ENCODE measurements at regions not wholly inside any gene's neighbourhood (a gene's known extent, or its start where the extent isn't known, plus 50 kb on each side); places are given as distances from the start of the nearest gene placed in this dataset.

GRCh38 chr5:1669276-1670155 is 130.1 kb downstream of the MRPL36 start:
- no peak for ATAC-seq (replicated peaks in 6 of 8)
- in situ Hi-C loops (cut with MboI; ENCODE audit: low pct_unique_long_range_greater_than_20kb in 2 of 9, low sequenced_read_pairs in 9 of 9, unreplicated experiment in 9 of 9), result no loop called here
- Histone ChIP-seq H3K4me3 (no peak overlapping the region), H3K27ac (no peak overlapping the region), H3K4me1 (replicated peaks in 1 of 2) (peaks cover 2 to 8% of the 10 kb centered on the region in 2 donors)
- WGBS, 10 experiments, result 0 to 100% (median 75%) methylated on average over 1 to 5 of the region's 10 CpGs; no CpG with 5 or more reads in 3 of the 10 experiments

DNA sequence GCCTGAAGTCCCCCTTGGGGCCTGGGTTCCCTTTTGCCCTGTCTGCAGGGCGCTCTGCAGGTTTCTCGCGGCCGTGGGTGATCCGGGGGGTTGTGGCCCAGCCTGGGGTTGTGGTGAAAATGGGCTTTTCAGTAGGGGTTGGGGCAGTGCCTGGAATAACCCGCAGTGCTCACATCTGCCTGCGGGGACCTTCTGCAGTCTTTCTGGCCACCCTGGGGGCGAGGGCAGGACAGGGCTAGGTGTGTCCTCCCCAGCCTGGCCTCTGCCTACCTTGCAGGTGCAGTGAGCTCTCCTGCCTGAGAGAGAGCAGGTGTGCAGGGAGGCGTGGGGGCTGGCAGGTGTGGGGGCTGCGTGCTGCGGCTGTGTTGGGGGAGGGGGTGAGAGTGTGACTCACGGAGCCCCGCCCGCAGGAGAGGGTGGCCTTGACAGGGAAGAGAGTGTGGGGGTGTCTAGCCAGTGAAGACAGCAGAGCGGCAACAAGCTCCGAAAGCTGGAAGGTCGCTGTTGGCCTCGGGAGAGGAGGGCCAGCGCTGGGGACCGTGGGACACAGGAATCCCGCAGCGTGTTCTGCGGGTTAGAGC is 131.4 kb downstream of the MRPL36 start:
- ATAC-seq (replicated peaks in 6 of 8), result peak in 6 of 8 experiments; percentile 31 to 51 (median 39)
- 60% methylated on average over 1 of the region's 23 CpGs; no CpG with 5 or more reads in 9 of the 10 experiments for WGBS, 10 experiments
- H3K27ac ChIP-seq, result no peak overlapping the region
- H3K4me1 ChIP-seq (replicated peaks in 1 of 2), result peaks cover 2 to 8% of the 10 kb centered on the region in 2 donors
- peak overlapping the region in 2 of 5 donors; percentile 36 to 38 for H3K4me3 ChIP-seq
- in situ Hi-C loops (cut with MboI; ENCODE audit: low pct_unique_long_range_greater_than_20kb in 2 of 9, low sequenced_read_pairs in 9 of 9, unreplicated experiment in 9 of 9), result no loop called here

GRCh38 chr5:1667648-1668140 is 131.9 kb downstream of the MRPL36 start:
- ATAC-seq (replicated peaks in 6 of 8), result peak in 6 of 8 experiments; percentile 13 to 52 (median 40)
- Histone ChIP-seq H3K27ac (no peak overlapping the region), H3K4me3 (peak overlapping the region; percentile 28 to 38 (median 34)), H3K4me1 (replicated peaks in 1 of 2) (peaks cover 2 to 8% of the 10 kb centered on the region in 2 donors)
- WGBS, 10 experiments, result no CpG with 5 or more reads among the region's 38 CpGs
- in situ Hi-C loops (cut with MboI; ENCODE audit: low pct_unique_long_range_greater_than_20kb in 2 of 9, low sequenced_read_pairs in 9 of 9, unreplicated experiment in 9 of 9), result no loop called here

DNA sequence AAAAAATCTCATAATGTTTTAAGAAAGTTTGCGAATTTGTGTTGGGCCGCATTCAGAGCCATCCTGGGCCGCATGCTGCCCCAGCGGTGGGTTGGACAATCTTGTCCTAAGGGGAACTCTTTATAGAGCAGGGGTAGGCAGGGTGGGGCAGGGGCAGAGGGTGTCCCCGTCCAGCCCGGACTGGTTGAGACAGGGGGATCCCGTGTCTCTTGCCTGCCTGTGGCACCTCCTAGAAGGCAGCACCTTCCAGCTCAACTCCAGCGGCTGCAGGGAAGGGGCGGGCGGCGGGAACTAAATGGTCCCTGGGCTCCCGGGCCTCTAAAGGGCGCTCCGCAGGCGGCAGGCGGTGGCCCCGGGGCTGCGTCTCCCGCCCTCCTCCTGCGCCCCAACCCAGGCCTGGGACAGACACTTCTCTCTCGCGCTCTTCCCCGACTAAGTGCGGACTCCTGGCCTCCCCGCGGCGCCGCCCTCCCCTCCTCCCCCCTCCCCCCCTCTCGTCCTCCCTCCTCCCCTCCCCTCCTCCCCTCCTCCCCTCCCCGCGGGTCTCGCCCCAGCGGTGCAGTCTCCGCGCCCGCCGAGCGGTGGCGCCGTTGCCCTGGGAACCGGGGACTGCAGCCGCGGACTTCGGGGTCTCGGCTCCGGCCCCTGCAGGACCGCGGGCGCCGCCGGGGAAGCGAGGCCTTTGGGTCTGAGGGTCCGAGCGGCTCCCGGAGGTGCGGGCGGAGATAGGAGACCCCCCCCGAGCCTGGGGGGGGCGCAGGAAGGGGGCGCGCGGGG is 132.6 kb downstream of the MRPL36 start:
- H3K27ac ChIP-seq, result no peak overlapping the region
- H3K4me1 ChIP-seq (replicated peaks in 1 of 2), result peaks cover 2 to 8% of the 10 kb centered on the region in 2 donors
- in situ Hi-C loops (cut with MboI; ENCODE audit: low pct_unique_long_range_greater_than_20kb in 2 of 9, low sequenced_read_pairs in 9 of 9, unreplicated experiment in 9 of 9), result no loop called here
- H3K4me3 ChIP-seq, result peak overlapping the region; percentile 28 to 38 (median 34)
- peak; percentile 10 to 78 (median 76) for ATAC-seq (replicated peaks in 6 of 8)
- WGBS, 10 experiments, result 14 to 100% (median 89%) methylated on average over 1 to 4 of the region's 62 CpGs; no CpG with 5 or more reads in 4 of the 10 experiments

- in situ Hi-C loops (cut with MboI; ENCODE audit: low pct_unique_long_range_greater_than_20kb in 2 of 9, low sequenced_read_pairs in 9 of 9, unreplicated experiment in 9 of 9), result no loop called here
- no peak overlapping the region for H3K27ac ChIP-seq
- no peak for ATAC-seq (replicated peaks in 6 of 8)
- no peak overlapping the region for H3K4me3 ChIP-seq
- peaks cover 2 to 8% of the 10 kb centered on the region in 2 donors for H3K4me1 ChIP-seq (replicated peaks in 1 of 2)
- whole genome bisulfite sequencing, 10 experiments, result 28 to 100% (median 87%) methylated on average over 1 to 4 of the region's 5 CpGs; no CpG with 5 or more reads in 3 of the 10 experiments
Measured at GRCh38 chr5:1666221-1666620, 133.4 kb downstream of the MRPL36 start.

- Histone ChIP-seq H3K27ac (no peak overlapping the region), H3K4me3 (no peak overlapping the region), H3K4me1 (replicated peaks in 1 of 2) (peaks cover 2 to 8% of the 10 kb centered on the region in 2 donors)
- no peak for ATAC-seq (replicated peaks in 6 of 8)
- in situ Hi-C loops (cut with MboI; ENCODE audit: low pct_unique_long_range_greater_than_20kb in 2 of 9, low sequenced_read_pairs in 9 of 9, unreplicated experiment in 9 of 9), result no loop called here
- 40 to 94% (median 83%) methylated on average over 1 to 4 of the region's 4 CpGs; no CpG with 5 or more reads in 1 of the 10 experiments for WGBS, 10 experiments
Measured at GRCh38 chr5:1665803-1666202, 133.8 kb downstream of the MRPL36 start.

DNA sequence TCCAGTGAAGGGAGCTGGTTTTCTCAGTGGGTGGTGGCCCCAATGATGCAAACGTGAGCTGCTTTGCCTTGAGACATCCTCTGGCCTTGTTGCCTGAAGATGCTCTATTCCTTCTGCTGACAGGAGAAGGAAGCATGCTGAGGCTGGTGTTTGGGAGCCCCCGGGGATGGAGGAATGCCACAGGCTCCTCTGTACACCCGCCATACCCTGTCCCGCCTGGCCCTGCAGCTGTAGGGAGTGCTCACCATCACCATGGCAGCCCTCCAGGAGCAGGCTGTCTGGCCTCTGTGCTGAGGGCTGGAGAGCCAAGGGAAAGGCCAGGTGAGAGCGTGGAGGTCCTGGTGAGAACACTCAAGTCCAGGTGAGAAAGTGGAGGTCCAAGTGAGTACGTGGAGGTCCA is 134.4 kb downstream of the MRPL36 start:
- H3K27ac ChIP-seq, result no peak overlapping the region
- H3K4me1 ChIP-seq (replicated peaks in 1 of 2), result peaks cover 2 to 8% of the 10 kb centered on the region in 2 donors
- WGBS, 10 experiments, result 50 to 90% (median 76%) methylated on average over 1 to 4 of the region's 6 CpGs; no CpG with 5 or more reads in 4 of the 10 experiments
- H3K4me3 ChIP-seq, result no peak overlapping the region
- in situ Hi-C loops (cut with MboI; ENCODE audit: low pct_unique_long_range_greater_than_20kb in 2 of 9, low sequenced_read_pairs in 9 of 9, unreplicated experiment in 9 of 9), result no loop called here
- no peak for ATAC-seq (replicated peaks in 6 of 8)

- H3K4me1 ChIP-seq (replicated peaks in 1 of 2), result peaks cover 7 to 8% of the 10 kb centered on the region in 2 donors
- no peak overlapping the region for H3K4me3 ChIP-seq
- in situ Hi-C loops (cut with MboI; ENCODE audit: low pct_unique_long_range_greater_than_20kb in 2 of 9, low sequenced_read_pairs in 9 of 9, unreplicated experiment in 9 of 9), result no loop called here
- 100% methylated on average over 1 of the region's 13 CpGs; no CpG with 5 or more reads in 8 of the 10 experiments for WGBS, 10 experiments
- H3K27ac ChIP-seq, result no peak overlapping the region
- ATAC-seq (replicated peaks in 6 of 8), result no peak
Measured at GRCh38 chr5:1663186-1663585, 136.5 kb downstream of the MRPL36 start.

- in situ Hi-C loops (cut with MboI; ENCODE audit: low pct_unique_long_range_greater_than_20kb in 2 of 9, low sequenced_read_pairs in 9 of 9, unreplicated experiment in 9 of 9), result no loop called here
- Histone ChIP-seq H3K4me3 (no peak overlapping the region), H3K4me1 (replicated peaks in 1 of 2) (peaks cover 2 to 8% of the 10 kb centered on the region in 2 donors), H3K27ac (no peak overlapping the region)
- no peak for ATAC-seq (replicated peaks in 6 of 8)
- 53 to 95% (median 83%) methylated on average over 2 to 5 of the region's 20 CpGs; no CpG with 5 or more reads in 3 of the 10 experiments for WGBS, 10 experiments
Measured at GRCh38 chr5:1662559-1663085, 137.0 kb downstream of the MRPL36 start.

- in situ Hi-C loops (cut with MboI; ENCODE audit: low pct_unique_long_range_greater_than_20kb in 2 of 9, low sequenced_read_pairs in 9 of 9, unreplicated experiment in 9 of 9), result no loop called here
- Histone ChIP-seq H3K27ac (no peak overlapping the region), H3K4me1 (replicated peaks in 1 of 2) (peaks cover 2 to 8% of the 10 kb centered on the region in 2 donors), H3K4me3 (no peak overlapping the region)
- no peak for ATAC-seq (replicated peaks in 6 of 8)
- 37 to 88% (median 70%) methylated on average over 2 to 11 of the region's 23 CpGs; no CpG with 5 or more reads in 5 of the 10 experiments for whole genome bisulfite sequencing, 10 experiments
Measured at GRCh38 chr5:1661831-1662558, 137.6 kb downstream of the MRPL36 start.

DNA sequence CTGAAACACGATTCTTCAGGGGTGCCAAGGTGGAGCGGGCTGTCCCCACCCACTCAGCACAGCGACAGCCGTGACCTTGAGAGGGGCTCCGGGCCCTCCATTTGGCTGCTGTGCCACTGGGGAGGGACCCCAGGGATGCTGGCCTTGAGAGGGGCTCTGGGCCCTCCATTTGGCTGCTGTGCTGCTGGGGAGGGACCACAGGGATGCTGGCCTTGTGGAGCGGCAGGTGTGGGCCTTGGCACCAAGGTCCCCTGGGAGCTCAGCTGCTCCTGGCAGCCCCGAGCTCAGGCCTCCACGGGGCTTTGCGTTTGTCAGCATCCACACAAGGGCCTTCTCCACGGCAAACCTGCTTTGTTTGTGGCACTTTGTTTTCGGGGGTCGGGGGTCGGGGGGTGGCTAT is 137.6 kb upstream of the LPCAT1 start:
- in situ Hi-C loops (cut with MboI; ENCODE audit: low pct_unique_long_range_greater_than_20kb in 2 of 9, low sequenced_read_pairs in 9 of 9, unreplicated experiment in 9 of 9), result no loop called here
- H3K27ac ChIP-seq, result no peak overlapping the region
- no peak for ATAC-seq (replicated peaks in 6 of 8)
- H3K4me3 ChIP-seq, result no peak overlapping the region
- peaks cover 0 to 8% of the 10 kb centered on the region in 2 donors for H3K4me1 ChIP-seq (replicated peaks in 1 of 2)
- 80 to 100% (median 88%) methylated on average over 1 to 9 of the region's 13 CpGs; no CpG with 5 or more reads in 7 of the 10 experiments for WGBS, 10 experiments

DNA sequence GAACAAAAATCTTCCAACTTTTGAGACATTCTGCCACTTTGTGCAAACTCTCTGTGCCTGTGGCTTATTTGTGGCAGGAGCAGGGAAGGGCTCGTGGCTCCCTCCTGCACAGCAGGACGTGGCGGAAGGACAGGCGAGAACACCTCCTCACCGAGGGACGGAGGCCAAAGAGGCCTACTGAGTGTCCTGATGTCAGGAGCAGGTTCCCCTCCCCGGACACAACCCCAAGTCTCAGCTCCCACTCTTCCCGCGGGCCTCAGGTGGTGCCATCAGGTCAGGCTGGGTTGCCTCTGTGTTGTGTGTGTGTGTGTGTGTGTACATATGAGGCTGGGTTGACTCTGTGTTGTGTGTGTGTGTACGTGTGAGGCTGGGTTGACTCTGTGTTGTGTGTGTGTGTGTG is 136.8 kb upstream of the LPCAT1 start:
- no peak for ATAC-seq (replicated peaks in 6 of 8)
- no peak overlapping the region for H3K27ac ChIP-seq
- WGBS, 10 experiments, result 58 to 67% (median 60%) methylated on average over 1 to 5 of the region's 10 CpGs; no CpG with 5 or more reads in 5 of the 10 experiments
- H3K4me1 ChIP-seq (replicated peaks in 1 of 2), result peaks cover 0 to 8% of the 10 kb centered on the region in 2 donors
- in situ Hi-C loops (cut with MboI; ENCODE audit: low pct_unique_long_range_greater_than_20kb in 2 of 9, low sequenced_read_pairs in 9 of 9, unreplicated experiment in 9 of 9), result no loop called here
- no peak overlapping the region for H3K4me3 ChIP-seq
